ENCODE measurements at regions not wholly inside any gene's neighbourhood (a gene's known extent, or its start where the extent isn't known, plus 50 kb on each side); places are given as distances from the start of the nearest gene placed in this dataset.

DNA sequence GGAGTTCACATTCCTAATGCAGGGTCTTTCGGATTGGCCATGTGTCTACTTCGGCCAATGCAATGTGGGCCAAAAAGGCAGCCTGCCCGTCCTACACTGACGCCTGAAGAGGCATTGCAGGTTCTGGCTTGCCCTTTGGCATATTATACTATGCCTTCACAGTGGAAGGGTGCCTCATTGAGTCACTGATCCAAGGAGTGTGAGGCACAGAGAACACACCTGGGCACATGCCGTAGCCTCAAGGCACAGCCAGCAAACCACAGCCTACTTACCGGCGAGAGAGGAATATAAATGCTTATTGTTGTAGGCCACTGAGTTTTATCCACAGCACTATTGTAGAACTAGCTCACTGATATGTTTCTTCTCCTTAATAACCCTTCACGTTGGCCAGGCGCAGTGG lies 409.6 kb downstream of the GADD45G start:
- no peak for DNase-seq
- H3K4me3 Mint-ChIP-seq = no peak overlapping the region
- H3K36me3 ChIP-seq (ENCODE audit: control insufficient read depth, insufficient read depth, low read length) = no peaks in the 10 kb centered on the region
- no peaks in the 10 kb centered on the region for H3K27me3 ChIP-seq (ENCODE audit: control insufficient read depth, insufficient read depth, low read length, poor library complexity, severe bottlenecking)
- H3K27me3 Mint-ChIP-seq (ENCODE audit: insufficient read depth) = peaks cover 4% of the 10 kb centered on the region
- H3K27ac Mint-ChIP-seq = no peak overlapping the region
- no peak overlapping the region for H3K4me3 ChIP-seq (ENCODE audit: low read length)
- H3K9me3 Mint-ChIP-seq = no peaks in the 10 kb centered on the region
- H3K4me1 ChIP-seq (ENCODE audit: control insufficient read depth, insufficient read depth, low read length) = no peaks in the 10 kb centered on the region
- WGBS, 2 experiments (ENCODE audit: insufficient coverage in 1 of 2, insufficient read length in 1 of 2) = 87 to 95% methylated on average over 9 of the region's 9 CpGs
- H3K9ac ChIP-seq (ENCODE audit: extremely low read depth, low read length, poor library complexity, severe bottlenecking) = no peak overlapping the region
- H3K27ac ChIP-seq (ENCODE audit: low read depth, low read length) = no peak overlapping the region
- peaks cover 7% of the 10 kb centered on the region for H3K4me1 Mint-ChIP-seq
- no peaks in the 10 kb centered on the region for H3K9me3 ChIP-seq (ENCODE audit: control insufficient read depth, low read length)
- TF ChIP-seq, protein P1, sequence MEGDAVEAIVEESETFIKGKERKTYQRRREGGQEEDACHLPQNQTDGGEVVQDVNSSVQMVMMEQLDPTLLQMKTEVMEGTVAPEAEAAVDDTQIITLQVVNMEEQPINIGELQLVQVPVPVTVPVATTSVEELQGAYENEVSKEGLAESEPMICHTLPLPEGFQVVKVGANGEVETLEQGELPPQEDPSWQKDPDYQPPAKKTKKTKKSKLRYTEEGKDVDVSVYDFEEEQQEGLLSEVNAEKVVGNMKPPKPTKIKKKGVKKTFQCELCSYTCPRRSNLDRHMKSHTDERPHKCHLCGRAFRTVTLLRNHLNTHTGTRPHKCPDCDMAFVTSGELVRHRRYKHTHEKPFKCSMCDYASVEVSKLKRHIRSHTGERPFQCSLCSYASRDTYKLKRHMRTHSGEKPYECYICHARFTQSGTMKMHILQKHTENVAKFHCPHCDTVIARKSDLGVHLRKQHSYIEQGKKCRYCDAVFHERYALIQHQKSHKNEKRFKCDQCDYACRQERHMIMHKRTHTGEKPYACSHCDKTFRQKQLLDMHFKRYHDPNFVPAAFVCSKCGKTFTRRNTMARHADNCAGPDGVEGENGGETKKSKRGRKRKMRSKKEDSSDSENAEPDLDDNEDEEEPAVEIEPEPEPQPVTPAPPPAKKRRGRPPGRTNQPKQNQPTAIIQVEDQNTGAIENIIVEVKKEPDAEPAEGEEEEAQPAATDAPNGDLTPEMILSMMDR (conservative IDR thresholded peaks at IDR 0.05) = no peak
- no peaks in the 10 kb centered on the region for H3K36me3 Mint-ChIP-seq (ENCODE audit: low read depth)

- no peak overlapping the region for H3K9ac ChIP-seq (ENCODE audit: extremely low read depth, low read length, poor library complexity, severe bottlenecking)
- DNase-seq = no peak
- 78% methylated on average over 1 of the region's 1 CpG; no CpG with 5 or more reads in 1 of the 2 experiments for WGBS, 2 experiments (ENCODE audit: insufficient coverage in 1 of 2, insufficient read length in 1 of 2)
- H3K27me3 Mint-ChIP-seq (ENCODE audit: insufficient read depth) = peaks cover 4% of the 10 kb centered on the region
- H3K9me3 Mint-ChIP-seq = no peaks in the 10 kb centered on the region
- no peak overlapping the region for H3K4me3 ChIP-seq (ENCODE audit: low read length)
- H3K4me3 Mint-ChIP-seq = no peak overlapping the region
- no peak overlapping the region for H3K27ac ChIP-seq (ENCODE audit: low read depth, low read length)
- TF ChIP-seq, protein P1 (conservative IDR thresholded peaks at IDR 0.05) = no peak
- H3K27me3 ChIP-seq (ENCODE audit: control insufficient read depth, insufficient read depth, low read length, poor library complexity, severe bottlenecking) = no peaks in the 10 kb centered on the region
- no peaks in the 10 kb centered on the region for H3K4me1 ChIP-seq (ENCODE audit: control insufficient read depth, insufficient read depth, low read length)
- H3K36me3 ChIP-seq (ENCODE audit: control insufficient read depth, insufficient read depth, low read length) = no peaks in the 10 kb centered on the region
- peaks cover 7% of the 10 kb centered on the region for H3K4me1 Mint-ChIP-seq
- no peaks in the 10 kb centered on the region for H3K9me3 ChIP-seq (ENCODE audit: control insufficient read depth, low read length)
- H3K36me3 Mint-ChIP-seq (ENCODE audit: low read depth) = no peaks in the 10 kb centered on the region
- H3K27ac Mint-ChIP-seq = no peak overlapping the region
These were observed 411.5 kb downstream of the GADD45G start for GRCh38 chr9:90016272-90016671.

DNA sequence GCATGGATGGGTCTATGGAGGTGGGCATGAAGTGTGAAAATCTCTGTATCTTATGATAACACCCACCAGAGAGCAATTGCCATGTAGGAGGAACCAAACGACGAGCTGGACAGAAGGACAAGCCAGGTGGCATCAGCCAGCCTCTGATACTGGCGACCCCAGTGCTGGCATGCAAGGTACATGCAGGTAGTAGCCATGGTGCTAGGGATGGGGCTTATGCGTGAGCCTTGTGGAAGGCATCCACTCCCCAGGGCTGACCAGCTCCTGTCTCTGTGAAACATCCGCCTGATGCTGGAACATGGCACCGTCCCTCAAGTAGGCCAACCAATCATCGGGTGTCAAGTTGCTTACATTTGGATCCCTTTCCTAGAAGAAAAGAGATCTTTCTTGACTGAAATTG lies 412.9 kb downstream of the GADD45G start:
- Histone ChIP-seq H3K4me1 (ENCODE audit: control insufficient read depth, insufficient read depth, low read length) (no peaks in the 10 kb centered on the region), H3K9ac (ENCODE audit: extremely low read depth, low read length, poor library complexity, severe bottlenecking) (no peak overlapping the region), H3K27ac (ENCODE audit: low read depth, low read length) (no peak overlapping the region), H3K36me3 (ENCODE audit: control insufficient read depth, insufficient read depth, low read length) (no peaks in the 10 kb centered on the region), H3K27me3 (ENCODE audit: control insufficient read depth, insufficient read depth, low read length, poor library complexity, severe bottlenecking) (no peaks in the 10 kb centered on the region), H3K9me3 (ENCODE audit: control insufficient read depth, low read length) (no peaks in the 10 kb centered on the region), H3K4me3 (ENCODE audit: low read length) (no peak overlapping the region)
- peaks cover 6% of the 10 kb centered on the region for H3K9me3 Mint-ChIP-seq
- 91 to 100% methylated on average over 3 to 7 of the region's 7 CpGs for WGBS, 2 experiments (ENCODE audit: insufficient coverage in 1 of 2, insufficient read length in 1 of 2)
- peaks cover 7% of the 10 kb centered on the region for H3K4me1 Mint-ChIP-seq
- H3K36me3 Mint-ChIP-seq (ENCODE audit: low read depth) = no peaks in the 10 kb centered on the region
- TF ChIP-seq, protein P1 (conservative IDR thresholded peaks at IDR 0.05) = no peak
- peaks cover 4% of the 10 kb centered on the region for H3K27me3 Mint-ChIP-seq (ENCODE audit: insufficient read depth)
- no peak for DNase-seq
- no peak overlapping the region for H3K27ac Mint-ChIP-seq
- no peak overlapping the region for H3K4me3 Mint-ChIP-seq

All from endodermal cell (in vitro differentiated cells).